Urinary bladder (tissue), 3 donors: ENCODE measurements at regions not wholly inside any gene's neighbourhood (a gene's known extent, or its start where the extent isn't known, plus 50 kb on each side); places are given as distances from the start of the nearest gene placed in this dataset.

Experiments used
- DNase-seq: peaks from one replicate; pipeline ENCODE4 v3.0.0-alpha.2; 2015; ENCODE audit errors: extremely low spot score
- H3K27ac ChIP-seq: one replicate; pipeline ENCODE4 v1.5.1; 2013; ENCODE audit warnings: low read depth, mild to moderate bottlenecking, moderate library complexity
- H3K36me3 ChIP-seq: one replicate; pipeline ENCODE4 v1.6.1; 2013; ENCODE audit warnings: mild to moderate bottlenecking, moderate library complexity; ENCODE audit not compliant: insufficient read depth
- H3K4me1 ChIP-seq: one replicate; pipeline ENCODE4 v1.6.1; 2013; ENCODE audit warnings: mild to moderate bottlenecking, moderate library complexity; ENCODE audit not compliant: insufficient read depth
- H3K4me3 ChIP-seq: one replicate; pipeline ENCODE4 v1.5.1; 2013; ENCODE audit warnings: low read depth, low read length
- WGBS: extraction: QIAGEN DNeasy Blood & Tissue Kit; methylation state at CpG from one replicate; pipeline ENCODE4 v1.1.7; 2013; 5-methylcytosine and 5-hydroxymethylcytosine counted together
- donor health status: healthy with polysubstance abuse.
- donor health status: healthy.

DNA sequence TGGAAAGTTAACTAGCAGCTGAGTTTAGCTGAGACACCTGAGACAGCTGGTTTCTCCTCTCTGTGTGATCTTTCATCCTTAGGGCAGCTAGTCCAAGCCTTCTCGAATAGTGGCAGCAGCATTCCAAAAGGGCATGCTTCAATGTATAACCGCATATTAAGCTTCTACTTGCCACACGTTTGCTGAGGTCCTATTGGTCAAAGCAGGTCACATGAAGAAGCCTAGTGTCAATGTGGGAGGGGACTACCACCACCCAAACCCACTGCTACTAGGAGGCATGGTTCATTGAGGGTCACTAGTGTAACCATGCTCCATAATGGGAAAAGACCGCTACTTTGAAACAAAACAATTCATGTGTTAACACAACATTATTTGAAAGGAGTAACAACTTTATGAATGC lies 314.9 kb upstream of the SMIM31 start:
- H3K4me1 ChIP-seq = no peaks in the 10 kb centered on the region
- no peak overlapping the region for H3K27ac ChIP-seq
- WGBS = 86% methylated on average over 4 of the region's 4 CpGs
- DNase-seq = no peak
- H3K36me3 ChIP-seq = no peaks in the 10 kb centered on the region
- H3K4me3 ChIP-seq = no peak overlapping the region

DNA sequence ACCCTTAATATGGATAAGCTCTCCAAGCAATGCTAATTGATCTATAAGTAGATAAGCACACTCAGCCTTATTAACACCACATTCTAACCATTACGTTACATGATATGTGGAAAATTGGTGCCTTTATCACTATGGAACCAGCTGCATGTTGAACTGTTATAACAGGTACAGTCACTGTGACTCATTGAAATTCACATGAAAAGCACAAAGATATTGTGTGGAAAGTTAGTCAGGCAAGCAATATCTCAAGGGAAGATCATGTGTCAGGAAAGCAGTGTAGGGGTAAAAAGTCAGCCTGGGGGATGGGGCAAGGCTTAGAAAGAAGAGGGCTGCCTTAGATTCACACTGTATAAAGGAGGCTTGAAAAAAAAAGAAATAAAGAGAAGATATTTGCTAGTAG lies 313.7 kb upstream of the SMIM31 start:
- WGBS = 74% methylated on average over 1 of the region's 1 CpG
- H3K27ac ChIP-seq = no peak overlapping the region
- no peak for DNase-seq
- H3K4me1 ChIP-seq = no peaks in the 10 kb centered on the region
- no peak overlapping the region for H3K4me3 ChIP-seq
- no peaks in the 10 kb centered on the region for H3K36me3 ChIP-seq

DNA sequence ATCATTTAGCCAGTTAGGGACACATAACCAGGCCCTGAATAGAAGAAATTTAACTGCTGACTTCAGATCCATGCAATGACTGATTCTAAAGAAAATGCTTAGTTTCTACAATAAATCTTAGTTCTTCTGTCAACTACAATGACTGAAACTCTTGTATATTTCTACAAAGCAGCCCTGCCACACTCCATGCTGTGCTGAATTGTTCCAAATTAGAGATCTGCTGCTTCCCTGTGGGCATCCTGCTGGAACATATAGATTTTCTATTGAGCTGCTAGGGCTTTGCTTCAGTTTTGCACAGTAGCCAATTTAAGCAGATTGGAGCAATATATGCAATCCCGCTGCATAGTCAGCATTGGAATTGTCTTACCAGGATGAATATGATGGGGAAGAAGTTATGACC lies 312.8 kb upstream of the SMIM31 start:
- WGBS = 89% methylated on average over 1 of the region's 1 CpG
- H3K4me1 ChIP-seq = no peaks in the 10 kb centered on the region
- H3K36me3 ChIP-seq = no peaks in the 10 kb centered on the region
- H3K27ac ChIP-seq = no peak overlapping the region
- no peak overlapping the region for H3K4me3 ChIP-seq
- DNase-seq = no peak

DNA sequence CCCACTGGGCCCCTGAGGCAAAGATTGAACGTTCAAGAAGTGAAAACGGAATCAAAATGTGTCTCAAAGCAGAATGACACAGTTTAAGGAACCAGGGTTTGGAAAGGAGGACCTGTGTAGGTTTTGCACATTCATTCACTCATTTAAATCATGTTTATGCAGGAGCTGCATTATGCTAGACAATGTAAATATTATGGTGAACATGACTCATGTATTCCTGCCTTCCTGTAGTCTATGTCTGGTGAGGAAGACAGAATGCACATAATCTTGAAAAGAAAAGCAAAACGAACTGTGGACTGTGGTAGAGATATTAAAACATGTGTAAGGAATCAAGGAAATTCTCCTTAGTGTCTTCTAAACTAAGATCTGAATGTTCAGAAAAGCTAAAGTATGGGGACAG lies 311.8 kb upstream of the SMIM31 start:
- Histone ChIP-seq H3K4me1 (no peaks in the 10 kb centered on the region), H3K36me3 (no peaks in the 10 kb centered on the region), H3K27ac (no peak overlapping the region), H3K4me3 (no peak overlapping the region)
- WGBS = 50% methylated on average over 3 of the region's 3 CpGs
- DNase-seq = no peak

DNA sequence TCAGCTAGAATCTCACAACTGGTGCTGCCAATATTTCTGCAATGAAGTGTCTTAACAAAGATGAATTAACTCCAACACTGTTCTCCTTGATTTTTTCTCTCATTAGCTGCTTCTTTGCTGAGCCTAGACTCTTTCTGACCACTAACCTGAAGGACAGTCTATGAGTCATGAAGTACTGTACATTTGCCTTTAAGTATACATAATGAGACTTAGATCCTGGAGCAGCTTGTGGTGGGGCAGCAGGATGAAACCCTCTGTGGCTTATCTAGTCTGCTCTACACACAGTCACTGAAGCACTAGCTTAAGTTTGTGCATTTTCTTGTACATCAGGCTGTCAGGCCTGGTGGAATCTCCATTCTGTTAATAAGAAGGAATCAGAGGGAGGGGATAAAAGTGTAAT lies 307.4 kb upstream of the SMIM31 start:
- Histone ChIP-seq H3K36me3 (no peaks in the 10 kb centered on the region), H3K27ac (no peak overlapping the region), H3K4me1 (no peaks in the 10 kb centered on the region), H3K4me3 (no peak overlapping the region)
- no peak for DNase-seq

DNA sequence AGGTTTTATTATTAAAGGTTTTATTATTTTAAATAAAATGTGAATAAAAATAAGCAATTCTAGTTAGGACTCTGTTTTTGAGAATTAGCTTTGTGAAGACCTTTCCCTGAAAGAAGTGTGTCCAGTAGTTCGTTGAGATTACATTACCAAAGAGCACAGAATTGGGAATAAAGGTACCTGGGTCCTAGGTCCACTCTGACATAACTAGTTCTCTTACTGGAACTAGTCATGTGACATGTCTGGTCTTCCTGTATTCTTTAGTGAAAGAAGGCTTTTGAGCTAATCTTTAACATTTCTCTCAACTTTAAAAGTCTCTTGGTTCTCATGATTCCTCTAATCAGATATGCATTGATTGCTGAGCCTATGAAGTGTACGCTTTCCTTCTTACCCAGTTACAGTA lies 292.0 kb upstream of the SMIM31 start:
- DNase-seq = no peak
- Histone ChIP-seq H3K4me3 (no peak overlapping the region), H3K4me1 (no peaks in the 10 kb centered on the region), H3K36me3 (no peaks in the 10 kb centered on the region), H3K27ac (no peak overlapping the region)
- 51% methylated on average over 2 of the region's 2 CpGs for WGBS

DNA sequence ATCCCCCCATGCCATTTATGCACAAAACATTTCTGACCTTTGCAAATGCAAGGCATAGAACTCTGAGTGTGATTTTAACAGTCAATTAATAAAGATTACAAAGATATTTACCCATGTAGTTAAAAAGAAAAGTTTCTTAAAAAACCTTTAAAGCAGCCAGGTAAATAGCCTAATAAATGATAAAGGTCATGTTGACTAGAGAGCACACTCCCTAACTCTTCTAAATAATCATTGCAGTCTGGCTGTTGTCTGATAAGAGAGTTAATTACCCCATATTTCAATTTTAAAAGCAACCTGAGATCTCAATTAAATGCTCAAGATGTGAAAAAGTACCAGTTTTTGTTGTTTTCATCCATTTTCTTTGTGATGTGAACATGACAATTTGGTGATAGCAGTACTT lies 291.5 kb upstream of the SMIM31 start:
- no peak for DNase-seq
- no peak overlapping the region for H3K4me3 ChIP-seq
- no peaks in the 10 kb centered on the region for H3K4me1 ChIP-seq

DNA sequence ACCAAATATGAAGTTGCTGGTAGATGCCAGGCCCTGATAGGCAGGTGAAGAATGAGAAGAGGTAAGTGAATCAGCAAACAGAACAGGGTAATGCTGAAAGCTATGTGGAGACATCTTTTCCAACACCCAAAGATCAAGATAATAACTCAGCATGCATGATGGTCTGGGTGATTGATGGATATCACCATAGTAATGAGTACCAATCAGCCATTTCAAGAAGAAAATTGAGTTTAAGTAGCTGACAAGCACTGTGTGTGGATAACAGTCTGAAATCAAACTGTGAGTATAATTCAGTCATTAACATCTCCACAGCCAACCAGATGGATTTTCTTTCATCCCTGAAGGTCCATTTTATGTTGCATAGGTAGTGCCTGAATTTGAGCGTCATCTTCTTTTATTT lies 289.6 kb upstream of the SMIM31 start:
- Histone ChIP-seq H3K27ac (no peak overlapping the region), H3K4me3 (no peak overlapping the region), H3K36me3 (no peaks in the 10 kb centered on the region), H3K4me1 (no peaks in the 10 kb centered on the region)
- DNase-seq = no peak
- 71% methylated on average over 1 of the region's 1 CpG for WGBS

More for the DNA sequence above, 291.5 kb upstream of the SMIM31 start:
- H3K27ac ChIP-seq = no peak overlapping the region
- no peaks in the 10 kb centered on the region for H3K36me3 ChIP-seq

DNA sequence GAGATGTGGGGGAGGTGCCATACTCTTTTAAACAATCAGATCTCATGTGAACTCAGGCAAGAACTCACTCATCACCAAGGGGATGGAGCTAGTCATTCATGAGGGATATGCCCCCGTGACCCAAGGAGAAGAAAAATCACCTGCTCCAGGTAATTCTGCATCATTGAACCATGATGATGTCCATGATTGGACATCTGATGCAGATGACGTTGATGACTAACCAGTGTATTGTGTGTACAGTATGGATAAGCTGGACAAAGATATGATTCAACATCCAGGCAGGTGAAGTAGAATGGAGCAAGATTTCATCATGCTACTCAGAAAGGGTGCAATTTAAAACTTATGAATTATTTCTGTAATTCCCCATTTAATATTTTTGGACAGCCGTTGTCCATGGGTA lies 286.4 kb upstream of the SMIM31 start:
- DNase-seq = no peak
- Histone ChIP-seq H3K4me1 (no peaks in the 10 kb centered on the region), H3K36me3 (no peaks in the 10 kb centered on the region), H3K27ac (no peak overlapping the region), H3K4me3 (no peak overlapping the region)
- WGBS = 75% methylated on average over 3 of the region's 3 CpGs

DNA sequence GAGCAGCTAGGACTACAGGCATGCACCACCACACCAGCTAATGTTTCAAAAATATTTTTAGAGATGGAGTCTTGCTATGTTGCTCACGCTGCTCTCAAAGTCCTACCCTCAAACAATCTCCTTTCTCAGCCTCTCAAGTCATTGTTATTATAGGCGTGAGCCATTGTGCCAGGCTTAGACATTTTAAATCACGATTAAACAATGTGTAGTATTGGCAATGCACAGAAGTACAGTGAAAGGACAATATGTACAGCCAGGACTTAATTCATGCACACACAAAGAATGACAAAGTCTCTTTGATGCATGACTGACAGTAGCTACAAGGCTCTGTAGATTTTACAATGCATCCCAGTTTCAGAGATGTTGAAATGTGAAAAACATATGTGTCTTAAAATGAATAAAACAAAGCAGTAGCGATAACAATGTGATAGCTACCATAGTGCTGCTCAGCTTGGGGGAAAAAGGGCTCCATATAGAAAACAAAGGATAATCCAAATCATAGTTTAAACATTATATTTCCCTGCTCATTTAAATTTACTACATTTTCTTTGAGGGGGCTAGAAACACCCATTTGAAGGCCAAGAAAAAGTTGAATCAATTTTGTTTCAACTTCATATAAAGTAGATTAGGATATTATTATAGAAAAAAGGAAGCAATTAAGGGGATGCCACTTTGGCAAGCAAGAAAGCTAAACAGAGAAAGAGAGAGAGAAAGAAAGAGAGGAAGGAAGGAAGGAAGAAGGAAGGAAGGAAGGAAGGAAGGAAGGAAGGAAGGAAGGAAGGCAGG lies 272.4 kb upstream of the SMIM31 start:
- 90% methylated on average over 4 of the region's 4 CpGs for WGBS
- H3K36me3 ChIP-seq = no peaks in the 10 kb centered on the region
- no peak for DNase-seq
- H3K27ac ChIP-seq = no peak overlapping the region
- H3K4me3 ChIP-seq = no peak overlapping the region
- no peaks in the 10 kb centered on the region for H3K4me1 ChIP-seq

DNA sequence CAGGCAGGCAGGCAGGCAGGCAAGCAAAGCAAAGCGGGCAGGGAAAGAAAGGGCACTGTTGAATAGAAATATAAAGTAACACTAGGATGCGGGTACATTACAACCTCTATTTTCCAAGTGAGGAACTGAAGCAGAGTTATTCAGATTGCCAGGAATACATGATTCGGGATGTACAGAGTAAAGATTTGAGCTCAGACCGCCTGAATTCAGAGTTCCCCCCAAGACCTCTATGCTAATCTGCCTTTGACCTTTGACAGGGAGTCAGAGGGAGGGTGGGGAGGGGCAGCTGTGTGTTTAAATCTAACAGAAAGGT lies 271.9 kb upstream of the SMIM31 start:
- 69% methylated on average over 4 of the region's 4 CpGs for WGBS
- no peak for DNase-seq
- H3K4me3 ChIP-seq = no peak overlapping the region
- no peaks in the 10 kb centered on the region for H3K36me3 ChIP-seq
- H3K27ac ChIP-seq = no peak overlapping the region
- no peaks in the 10 kb centered on the region for H3K4me1 ChIP-seq

DNA sequence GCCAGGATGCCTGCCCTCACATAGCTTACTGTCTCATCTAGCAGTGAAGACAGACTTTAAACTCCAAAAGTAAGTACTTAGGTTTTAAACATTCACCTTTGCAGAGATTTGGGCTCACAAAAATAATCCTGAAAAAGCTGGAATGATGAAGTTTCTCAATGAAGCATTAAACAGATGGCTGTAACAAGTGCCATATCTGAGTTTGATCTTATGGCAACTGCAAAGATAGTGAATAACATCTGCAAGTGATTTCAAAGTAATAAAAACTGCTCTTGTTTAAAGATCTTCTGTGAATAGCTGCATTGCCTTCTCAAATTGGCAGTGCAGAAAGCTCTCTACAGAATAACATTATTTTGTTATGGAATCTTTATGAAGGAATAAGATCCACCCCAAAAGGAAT lies 271.2 kb upstream of the SMIM31 start:
- Histone ChIP-seq H3K4me1 (no peaks in the 10 kb centered on the region), H3K4me3 (no peak overlapping the region), H3K36me3 (no peaks in the 10 kb centered on the region), H3K27ac (no peak overlapping the region)
- DNase-seq = no peak

DNA sequence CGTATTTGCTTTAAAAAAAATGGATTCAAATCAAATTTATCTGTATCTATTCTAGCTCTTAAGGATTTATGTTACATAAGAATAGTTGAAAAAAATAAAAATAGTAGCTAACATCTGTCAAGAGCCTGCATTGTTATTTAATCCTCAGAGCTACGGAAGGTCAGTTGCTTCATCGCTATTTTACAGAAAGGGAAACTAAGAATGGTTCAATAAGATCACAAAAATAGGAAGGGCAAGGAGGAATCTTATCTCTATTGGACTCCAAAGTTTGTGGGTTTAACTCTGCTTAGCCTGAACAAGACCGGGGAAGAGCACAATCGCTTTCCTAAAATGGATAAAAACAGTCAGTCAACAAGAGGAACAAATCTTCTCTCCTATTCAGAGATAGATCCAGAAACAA lies 270.2 kb upstream of the SMIM31 start:
- H3K27ac ChIP-seq = no peak overlapping the region
- WGBS = 43% methylated on average over 5 of the region's 5 CpGs
- peaks cover 1% of the 10 kb centered on the region for H3K4me1 ChIP-seq
- no peak for DNase-seq
- no peak overlapping the region for H3K4me3 ChIP-seq
- no peaks in the 10 kb centered on the region for H3K36me3 ChIP-seq

DNA sequence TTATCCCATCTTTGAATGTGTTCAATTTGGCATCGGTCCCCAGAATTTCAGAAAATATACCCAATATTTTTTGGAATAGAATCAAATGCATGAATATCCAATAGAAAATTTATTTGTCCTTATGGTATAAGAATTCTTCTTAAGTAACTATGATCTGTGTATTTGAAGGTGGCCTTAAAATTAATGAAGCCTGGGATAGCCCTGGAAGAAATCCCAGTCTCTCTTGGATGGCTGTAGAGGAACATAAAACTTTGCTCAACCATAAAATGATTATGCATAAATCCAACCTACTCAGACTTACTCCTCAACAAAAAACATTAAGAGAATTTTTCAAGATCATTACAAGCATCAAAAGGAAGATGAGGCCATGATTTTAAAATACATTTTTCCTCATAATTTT lies 269.4 kb upstream of the SMIM31 start:
- DNase-seq = no peak
- Histone ChIP-seq H3K27ac (no peak overlapping the region), H3K36me3 (no peaks in the 10 kb centered on the region), H3K4me1 (peaks cover 1% of the 10 kb centered on the region), H3K4me3 (no peak overlapping the region)
- 86% methylated on average over 1 of the region's 1 CpG for WGBS

DNA sequence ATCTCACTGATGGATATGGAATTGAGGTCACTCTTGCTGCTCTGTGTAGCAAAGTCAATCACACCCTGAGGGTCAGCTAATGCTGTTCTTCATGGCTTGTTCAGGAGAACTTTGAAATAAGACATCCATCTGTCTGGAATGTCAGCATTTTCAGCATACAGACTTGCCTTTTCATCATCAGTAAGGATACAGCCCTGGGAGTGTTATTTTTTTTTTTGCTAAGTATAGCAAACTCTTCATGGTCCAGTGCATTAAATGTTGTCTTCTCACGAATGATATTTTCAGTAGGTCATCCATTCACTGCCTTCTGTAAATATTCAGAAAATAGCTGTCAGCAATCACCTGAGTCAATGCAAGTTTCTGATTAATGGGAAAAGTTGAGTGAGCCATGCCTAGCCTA lies 268.8 kb upstream of the SMIM31 start:
- Histone ChIP-seq H3K27ac (no peak overlapping the region), H3K4me3 (no peak overlapping the region), H3K36me3 (no peaks in the 10 kb centered on the region), H3K4me1 (peaks cover 1% of the 10 kb centered on the region)
- DNase-seq = no peak
- 79% methylated on average over 1 of the region's 1 CpG for WGBS
